GM23338 (cell line): ENCODE measurements at regions not wholly inside any gene's neighbourhood (a gene's known extent, or its start where the extent isn't known, plus 50 kb on each side); places are given as distances from the start of the nearest gene placed in this dataset.

Source experiments
- ATAC-seq: fragments of 200-7000 bp; cut with Tn5 transposase; 3 replicates; pipeline ENCODE4 v1.9.1; 2020
- DNase-seq: peaks from one replicate; pipeline ENCODE4 v3.0.0-alpha.2; 2015; ENCODE audit warnings: low spot score
- H2AFZ ChIP-seq: fragments of 200-600 bp; sonication (generic); 2 replicates; pipeline ENCODE4 v1.8.0; 2016; ENCODE audit warnings: antibody characterized with exemption, mild to moderate bottlenecking, moderate library complexity
- H3F3A ChIP-seq: fragments of 200-600 bp; sonication (generic); replicated peaks from 2 replicates; pipeline ENCODE4 v1.8.0; 2017; ENCODE audit warnings: antibody characterized with exemption, mixed run types, low read depth
- H3K27ac ChIP-seq: fragments of 200-600 bp; sonication (generic); 2 replicates; pipeline ENCODE4 v1.6.1; 2016; ENCODE audit warnings: low read depth
- H3K27me3 ChIP-seq: fragments of 200-600 bp; sonication (generic); 2 replicates; pipeline ENCODE4 v1.8.0; 2016; ENCODE audit warnings: mild to moderate bottlenecking, mixed run types, moderate library complexity; ENCODE audit not compliant: insufficient read depth
- H3K36me3 ChIP-seq: fragments of 200-600 bp; sonication (generic); 2 replicates; pipeline ENCODE4 v1.8.0; 2016; ENCODE audit warnings: mild to moderate bottlenecking; ENCODE audit not compliant: insufficient read depth
- H3K4me1 ChIP-seq: fragments of 200-600 bp; sonication (generic); 2 replicates; pipeline ENCODE4 v1.8.0; 2016; ENCODE audit warnings: mild to moderate bottlenecking, moderate library complexity; ENCODE audit not compliant: insufficient read depth
- H3K4me2 ChIP-seq: fragments of 200-600 bp; sonication (generic); 2 replicates; pipeline ENCODE4 v1.7.1; 2017; ENCODE audit warnings: mixed run types
- H3K4me3 ChIP-seq: fragments of 200-600 bp; sonication (generic); 2 replicates; pipeline ENCODE4 v1.6.1; 2016; ENCODE audit warnings: mixed run types
- H3K79me2 ChIP-seq: fragments of 200-600 bp; sonication (generic); replicated peaks from 2 replicates; pipeline ENCODE4 v1.8.0; 2017; ENCODE audit warnings: mild to moderate bottlenecking; ENCODE audit not compliant: insufficient read depth
- H3K9me2 ChIP-seq: fragments of 200-600 bp; sonication (generic); 2 replicates; pipeline ENCODE4 v1.8.0; 2017; ENCODE audit not compliant: insufficient read depth
- H4K20me1 ChIP-seq: fragments of 200-600 bp; sonication (generic); replicated peaks from 2 replicates; pipeline ENCODE4 v1.8.0; 2017; ENCODE audit warnings: mild to moderate bottlenecking; ENCODE audit not compliant: insufficient read depth
- H3K27ac Mint-ChIP-seq: 2 replicates; pipeline ENCODE4 v1.8.0; 2020; ENCODE audit warnings: inconsistent platforms, mild to moderate bottlenecking, moderate library complexity, mixed read lengths
- H3K27me3 Mint-ChIP-seq: 3 replicates; pipeline ENCODE4 v1.8.0; 2022; ENCODE audit warnings: low read depth, mild to moderate bottlenecking, moderate library complexity, mixed read lengths, inconsistent platforms; ENCODE audit not compliant: insufficient read depth, poor library complexity
- H3K36me3 Mint-ChIP-seq: 3 replicates; pipeline ENCODE4 v1.8.0; 2021; ENCODE audit warnings: low read depth, mild to moderate bottlenecking, inconsistent platforms, moderate library complexity, mixed read lengths
- H3K4me1 Mint-ChIP-seq: 3 replicates; pipeline ENCODE4 v1.8.0; 2020; ENCODE audit warnings: mild to moderate bottlenecking, inconsistent platforms, mixed read lengths
- H3K4me3 Mint-ChIP-seq: 3 replicates; pipeline ENCODE4 v1.8.0; 2021; ENCODE audit warnings: moderate library complexity, mild to moderate bottlenecking, inconsistent platforms, mixed read lengths
- H3K9me3 Mint-ChIP-seq: 3 replicates; pipeline ENCODE4 v1.8.0; 2020; ENCODE audit warnings: moderate library complexity, mild to moderate bottlenecking, inconsistent platforms, mixed read lengths
- CREB1 ChIP-seq: fragments of 250-450 bp; sonication (Bioruptor Pico); IDR thresholded peaks from 2 replicates; pipeline ENCODE4 v1.5.0; 2020; ENCODE audit warnings: low read depth, mild to moderate bottlenecking, moderate library complexity
- EZH2phosphoT487 ChIP-seq: fragments of 200-600 bp; sonication (generic); IDR thresholded peaks from one replicate; pipeline ENCODE4 v1.8.1; 2018; ENCODE audit warnings: antibody characterized with exemption; ENCODE audit not compliant: unreplicated experiment
- JUNB ChIP-seq: IDR thresholded peaks from one replicate; pipeline ENCODE4 v1.6.1; 2016; ENCODE audit warnings: antibody characterized with exemption; ENCODE audit not compliant: unreplicated experiment
- STAT1 ChIP-seq: IDR thresholded peaks from one replicate; pipeline ENCODE4 v1.6.1; 2016; ENCODE audit warnings: antibody characterized with exemption; ENCODE audit not compliant: unreplicated experiment
- ZNF114 ChIP-seq: fragments of 250-450 bp; sonication (Bioruptor Pico); IDR thresholded peaks from 2 replicates; pipeline ENCODE4 v1.5.0; 2020; ENCODE audit warnings: mild to moderate bottlenecking, moderate library complexity
- ZNF331 ChIP-seq: fragments of 250-450 bp; sonication (Bioruptor Pico); IDR thresholded peaks from 2 replicates; pipeline ENCODE4 v1.5.0; 2020; ENCODE audit warnings: low read depth, mild to moderate bottlenecking, moderate library complexity
- ZNF462 ChIP-seq: fragments of 250-450 bp; sonication (Bioruptor Pico); IDR thresholded peaks from 2 replicates; pipeline ENCODE4 v1.5.0; 2020; ENCODE audit warnings: mild to moderate bottlenecking, moderate library complexity
- TF ChIP-seq, protein P1 (sequence below): IDR thresholded peaks from 2 replicates; pipeline ENCODE4 v1.6.1; 2016; ENCODE audit warnings: antibody characterized with exemption

DNA sequence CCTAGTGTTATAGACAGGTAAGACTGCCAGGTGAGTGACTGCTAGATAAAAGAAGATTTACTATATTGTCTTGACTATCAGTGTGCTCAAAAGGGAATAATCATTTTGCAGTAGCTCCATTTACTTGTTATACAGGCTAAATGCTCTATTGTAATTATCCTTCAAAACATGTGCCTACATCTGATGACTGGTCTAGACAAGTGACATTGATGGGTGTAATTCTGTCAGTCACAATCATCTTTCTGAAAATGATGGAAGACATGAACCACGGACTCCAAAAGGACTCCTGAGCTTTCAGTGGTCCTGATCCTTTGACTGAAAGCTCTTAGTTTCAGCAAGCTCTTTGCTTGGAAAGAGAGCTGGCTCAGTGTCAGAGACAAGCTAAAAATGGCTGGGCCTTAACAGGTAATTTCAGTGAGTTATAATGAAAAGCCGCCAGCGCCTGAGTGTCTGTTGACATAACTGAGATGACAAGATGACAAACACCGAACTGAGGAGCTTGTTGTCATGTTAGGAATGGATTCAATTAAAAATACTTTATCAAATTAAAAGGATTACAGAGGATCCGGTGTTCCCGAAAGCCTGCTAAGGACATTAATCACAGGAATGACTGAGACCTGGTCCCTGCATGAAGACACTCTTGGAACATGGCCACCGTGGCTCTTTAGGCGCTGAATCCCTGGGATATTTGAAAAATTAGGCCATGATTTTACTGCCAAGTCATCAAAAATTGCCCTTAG lies 141.7 kb downstream of the CMPK2 start (continued):
- TF ChIP-seq ZNF462 (CRISPR knock-in tag) (no peak), STAT1 (no peak), CREB1 (CRISPR knock-in tag) (no peak), ZNF114 (no peak), JUNB (no peak), EZH2phosphoT487 (no peak)
- TF ChIP-seq, protein P1, sequence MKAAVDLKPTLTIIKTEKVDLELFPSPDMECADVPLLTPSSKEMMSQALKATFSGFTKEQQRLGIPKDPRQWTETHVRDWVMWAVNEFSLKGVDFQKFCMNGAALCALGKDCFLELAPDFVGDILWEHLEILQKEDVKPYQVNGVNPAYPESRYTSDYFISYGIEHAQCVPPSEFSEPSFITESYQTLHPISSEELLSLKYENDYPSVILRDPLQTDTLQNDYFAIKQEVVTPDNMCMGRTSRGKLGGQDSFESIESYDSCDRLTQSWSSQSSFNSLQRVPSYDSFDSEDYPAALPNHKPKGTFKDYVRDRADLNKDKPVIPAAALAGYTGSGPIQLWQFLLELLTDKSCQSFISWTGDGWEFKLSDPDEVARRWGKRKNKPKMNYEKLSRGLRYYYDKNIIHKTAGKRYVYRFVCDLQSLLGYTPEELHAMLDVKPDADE, result no peak

DNA sequence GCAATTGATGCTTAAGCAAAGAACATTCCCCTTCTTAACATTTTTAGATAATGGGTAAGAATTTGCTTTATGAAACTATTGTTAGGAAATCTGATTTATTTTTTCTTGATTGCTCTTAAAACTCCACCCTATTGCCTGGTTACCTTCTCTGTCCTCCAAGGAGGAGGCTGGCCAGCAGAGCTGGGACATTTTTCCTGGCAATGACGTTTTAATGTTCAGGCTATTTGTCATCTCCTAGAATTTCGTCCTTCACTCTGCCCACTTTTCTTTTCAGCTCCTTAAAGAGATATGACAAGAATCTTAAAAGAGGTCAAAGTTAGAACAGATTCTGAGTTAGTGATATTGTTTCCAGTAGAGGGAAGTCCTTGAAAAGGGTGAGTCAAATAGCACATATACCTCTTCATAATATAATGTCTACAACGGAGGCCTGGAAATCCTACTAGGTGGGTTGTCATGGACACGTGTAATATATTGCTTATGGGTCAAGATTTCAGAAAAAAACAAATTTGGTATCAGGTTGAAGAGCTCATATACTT lies 141.0 kb downstream of the CMPK2 start:
- no peaks in the 10 kb centered on the region for H3K27me3 Mint-ChIP-seq
- no peaks in the 10 kb centered on the region for H3K9me2 ChIP-seq
- no peak for ATAC-seq
- no peaks in the 10 kb centered on the region for H3K27me3 ChIP-seq
- no peaks in the 10 kb centered on the region for H4K20me1 ChIP-seq
- H3K4me2 ChIP-seq, result no peak overlapping the region
- no peak overlapping the region for H2AFZ ChIP-seq
- H3K9me3 Mint-ChIP-seq, result peaks cover 59% of the 10 kb centered on the region
- no peaks in the 10 kb centered on the region for H3K36me3 Mint-ChIP-seq
- no peaks in the 10 kb centered on the region for H3K79me2 ChIP-seq
- no peaks in the 10 kb centered on the region for H3K4me1 ChIP-seq
- DNase-seq, result no peak
- no peaks in the 10 kb centered on the region for H3F3A ChIP-seq
- no peak overlapping the region for H3K4me3 ChIP-seq
- H3K27ac Mint-ChIP-seq, result no peak overlapping the region
- no peak overlapping the region for H3K4me3 Mint-ChIP-seq
- no peaks in the 10 kb centered on the region for H3K36me3 ChIP-seq
- peaks cover 4% of the 10 kb centered on the region; the same call in 2 of the 3 replicates for H3K4me1 Mint-ChIP-seq
- no peak overlapping the region for H3K27ac ChIP-seq
- TF ChIP-seq STAT1 (no peak), ZNF331 (no peak), ZNF462 (CRISPR knock-in tag) (no peak), JUNB (no peak)
